ENCODE measurements at regions not wholly inside any gene's neighbourhood (a gene's known extent, or its start where the extent isn't known, plus 50 kb on each side); places are given as distances from the start of the nearest gene placed in this dataset.

- no peak for DNase-seq
These were observed 298.1 kb downstream of the TGFB2 start for GRCh38 chr1:218643281-218643680.

GRCh38 chr1:218643926-218644325 is 298.8 kb downstream of the TGFB2 start:
- no peak for DNase-seq

- DNase-seq, result no peak
These were observed 301.2 kb downstream of the TGFB2 start for GRCh38 chr1:218646288-218646687.

GRCh38 chr1:218656301-218657037 is 311.3 kb downstream of the TGFB2 start:
- DNase-seq, result no peak

GRCh38 chr1:218658269-218658668 is 313.1 kb downstream of the TGFB2 start:
- no peak for DNase-seq

GRCh38 chr1:218658899-218659298 is 313.8 kb downstream of the TGFB2 start:
- no peak for DNase-seq

GRCh38 chr1:218659911-218660677 is 315.0 kb downstream of the TGFB2 start:
- DNase-seq, result no peak

GRCh38 chr1:218660678-218661053 is 315.5 kb downstream of the TGFB2 start:
- DNase-seq, result no peak

- no peak for DNase-seq
These were observed 316.3 kb downstream of the TGFB2 start for GRCh38 chr1:218661411-218661810.

GRCh38 chr1:218664385-218665170 is 319.4 kb downstream of the TGFB2 start:
- no peak for DNase-seq

- no peak for DNase-seq
These were observed 320.1 kb downstream of the TGFB2 start for GRCh38 chr1:218665221-218665620.

GRCh38 chr1:218666263-218666662 is 321.1 kb downstream of the TGFB2 start:
- DNase-seq, result no peak

GRCh38 chr1:218667781-218668516 is 322.8 kb downstream of the TGFB2 start:
- no peak for DNase-seq

GRCh38 chr1:218669431-218669830 is 324.3 kb downstream of the TGFB2 start:
- no peak for DNase-seq

GRCh38 chr1:218670875-218671274 is 325.7 kb downstream of the TGFB2 start:
- no peak for DNase-seq

GRCh38 chr1:218671573-218671972 is 326.4 kb downstream of the TGFB2 start:
- no peak for DNase-seq

- DNase-seq, result no peak
These were observed 328.0 kb downstream of the TGFB2 start for GRCh38 chr1:218673170-218673569.

GRCh38 chr1:218674280-218674773 is 329.2 kb downstream of the TGFB2 start:
- DNase-seq, result no peak

GRCh38 chr1:218677026-218677425 is 331.9 kb downstream of the TGFB2 start:
- DNase-seq, result no peak

GRCh38 chr1:218679391-218679790 is 334.3 kb downstream of the TGFB2 start:
- no peak for DNase-seq

GRCh38 chr1:218679988-218680748 is 335.0 kb downstream of the TGFB2 start:
- DNase-seq, result no peak

- DNase-seq, result no peak
These were observed 338.1 kb downstream of the TGFB2 start for GRCh38 chr1:218683242-218683641.

All from NCI-H1048 (cell line).